ENCODE measurements at regions not wholly inside any gene's neighbourhood (a gene's known extent, or its start where the extent isn't known, plus 50 kb on each side); places are given as distances from the start of the nearest gene placed in this dataset.

- TF ChIP-seq CTCF (conservative IDR thresholded peaks at IDR 0.05) = no peak
- TF ChIP-seq EZH2 (IDR thresholded peaks at IDR 0.05; ENCODE audit: low read depth) = no peak
Measured at GRCh38 chr3:73812054-73812453, 187.3 kb upstream of the PDZRN3 start.

All from PC-9 (cell line).